Brain microvascular endothelial cell (primary cell): ENCODE measurements at regions not wholly inside any gene's neighbourhood (a gene's known extent, or its start where the extent isn't known, plus 50 kb on each side); places are given as distances from the start of the nearest gene placed in this dataset.

Experiments
- DNase-seq: peaks from one replicate; pipeline ENCODE4 v3.0.0-alpha.2; 2020
- H3K27ac ChIP-seq: fragments of 250-450 bp; sonication (Bioruptor Pico); 2 replicates; pipeline ENCODE4 v1.5.1; 2020; ENCODE audit warnings: mild to moderate bottlenecking, moderate library complexity
- H3K27me3 ChIP-seq: fragments of 250-450 bp; sonication (Bioruptor Pico); replicated peaks from 2 replicates; pipeline ENCODE4 v1.5.1; 2020; ENCODE audit warnings: mild to moderate bottlenecking
- H3K36me3 ChIP-seq: fragments of 250-450 bp; sonication (Bioruptor Pico); replicated peaks from 2 replicates; pipeline ENCODE4 v1.5.1; 2020; ENCODE audit warnings: mild to moderate bottlenecking
- H3K4me3 ChIP-seq: 2 replicates; pipeline ENCODE4 v1.5.1; 2011; ENCODE audit warnings: low read depth, mild to moderate bottlenecking, control low read depth, low read length, moderate library complexity
- CTCF ChIP-seq: IDR thresholded peaks from 2 replicates; pipeline ENCODE4 v1.5.1; 2011; ENCODE audit warnings: low read depth, mild to moderate bottlenecking, moderate library complexity, low read length, control low read depth, inconsistent platforms; ENCODE audit errors: missing control alignments
- in situ Hi-C: cut with HindIII; loops from 2 replicates; pipeline ENCODE4 v1.10.0; 2017; ENCODE audit warnings: low sequenced_read_pairs, low pct_ligation_motif_present

GRCh38 chr4:146124023-146124680 lies 51.4 kb upstream of the LSM6 start:
- in situ Hi-C loops: no loop called here
- TF ChIP-seq CTCF: no peak
- Histone ChIP-seq H3K27ac (no peak overlapping the region), H3K4me3 (no peak overlapping the region), H3K36me3 (no peaks in the 10 kb centered on the region), H3K27me3 (no peaks in the 10 kb centered on the region)
- no peak for DNase-seq

GRCh38 chr4:146123231-146123630 lies 52.3 kb upstream of the LSM6 start:
- Histone ChIP-seq H3K27ac (no peak overlapping the region), H3K27me3 (no peaks in the 10 kb centered on the region), H3K4me3 (no peak overlapping the region), H3K36me3 (no peaks in the 10 kb centered on the region)
- no peak for TF ChIP-seq CTCF
- DNase-seq: no peak
- in situ Hi-C loops: no loop called here

- DNase-seq: no peak
- no peak for TF ChIP-seq CTCF
- Histone ChIP-seq H3K36me3 (no peaks in the 10 kb centered on the region), H3K27me3 (no peaks in the 10 kb centered on the region), H3K4me3 (no peak overlapping the region), H3K27ac (no peak overlapping the region)
- in situ Hi-C loops: no loop called here
Observed at GRCh38 chr4:146122398-146122797, 53.1 kb upstream of the LSM6 start.

- Histone ChIP-seq H3K36me3 (no peaks in the 10 kb centered on the region), H3K27ac (no peak overlapping the region), H3K4me3 (no peak overlapping the region), H3K27me3 (no peaks in the 10 kb centered on the region)
- DNase-seq: no peak
- TF ChIP-seq CTCF: no peak
- in situ Hi-C loops: no loop called here
Observed at GRCh38 chr4:146121757-146122156, 53.8 kb upstream of the LSM6 start.

GRCh38 chr4:146119845-146120404 lies 55.6 kb upstream of the LSM6 start:
- no peak for DNase-seq
- Histone ChIP-seq H3K4me3 (no peak overlapping the region), H3K27ac (no peak overlapping the region), H3K36me3 (no peaks in the 10 kb centered on the region), H3K27me3 (no peaks in the 10 kb centered on the region)
- in situ Hi-C loops: no loop called here
- TF ChIP-seq CTCF: no peak

- no peak overlapping the region for H3K4me3 ChIP-seq
Observed at GRCh38 chr4:146114066-146114465, 61.5 kb upstream of the LSM6 start.

More at GRCh38 chr4:146114066-146114465, 61.5 kb upstream of the LSM6 start:
- Histone ChIP-seq H3K27me3 (no peaks in the 10 kb centered on the region), H3K27ac (no peak overlapping the region), H3K36me3 (no peaks in the 10 kb centered on the region)
- in situ Hi-C loops: no loop called here
- TF ChIP-seq CTCF: no peak
- no peak for DNase-seq
